Caco-2 (cell line): ENCODE measurements at regions not wholly inside any gene's neighbourhood (a gene's known extent, or its start where the extent isn't known, plus 50 kb on each side); places are given as distances from the start of the nearest gene placed in this dataset.
"Not testable (repeated sequence)": the region's sequence is repeated elsewhere in the genome, so short reads cannot be mapped to it uniquely, and the experiment has no call there.

ENCODE experiments used
- BruUV-seq: library from RNA; stranded (reverse); fragments of 400-500 nt; replicated peaks from 2 replicates; lab custom pipeline; 2021; lab: Mats Ljungman, UMichigan
- CTCF ChIA-PET: fragments of 300-600 bp; sonication (Branson Sonifier 250); formaldehyde crosslinking; loops from one replicate; lab custom pipeline; 2022; ENCODE audit warnings: antibody characterized with exemption; lab: Charles Lee
- POLR2A ChIA-PET: fragments of 300-600 bp; sonication (Branson Sonifier 250); formaldehyde crosslinking; loops from one replicate; lab custom pipeline; 2022; ENCODE audit warnings: antibody characterized with exemption; lab: Charles Lee
- DNase-seq, 2 experiments: peaks; one replicate each; pipeline versions ENCODE4 v3.0.0 to v3.0.0-alpha.2; 2020 to 2022
- H3K27me3 ChIP-seq: replicated peaks from 2 replicates; pipeline ENCODE4 v1.6.0; 2011; ENCODE audit warnings: low read length; ENCODE audit not compliant: control insufficient read depth, insufficient read depth
- H3K36me3 ChIP-seq: 2 replicates; pipeline ENCODE4 v1.5.1; 2011; ENCODE audit warnings: low read length; ENCODE audit not compliant: control insufficient read depth, insufficient read depth
- H3K4me1 ChIP-seq: fragments of 250-450 bp; sonication (Bioruptor Pico); 2 replicates; pipeline ENCODE4 v1.5.1; 2020; ENCODE audit warnings: mild to moderate bottlenecking
- H3K4me3 ChIP-seq: 2 replicates; pipeline ENCODE4 v1.5.1; 2011; ENCODE audit warnings: low read depth, mild to moderate bottlenecking, control low read depth, low read length
- H3K9me3 ChIP-seq: fragments of 250-450 bp; sonication (Bioruptor Pico); 2 replicates; pipeline ENCODE4 v1.5.1; 2020; ENCODE audit warnings: mild to moderate bottlenecking, moderate library complexity
- H3K27ac Mint-ChIP-seq: one replicate; pipeline ENCODE4 v1.8.0; 2022; ENCODE audit warnings: mixed read lengths; ENCODE audit not compliant: unreplicated experiment
- H3K27me3 Mint-ChIP-seq: one replicate; pipeline ENCODE4 v1.8.0; 2022; ENCODE audit warnings: mixed read lengths; ENCODE audit not compliant: insufficient read depth, unreplicated experiment
- H3K36me3 Mint-ChIP-seq: one replicate; pipeline ENCODE4 v1.8.0; 2022; ENCODE audit warnings: mild to moderate bottlenecking, mixed read lengths; ENCODE audit not compliant: insufficient read depth, unreplicated experiment
- H3K4me1 Mint-ChIP-seq: one replicate; pipeline ENCODE4 v1.8.0; 2022; ENCODE audit warnings: low read depth, mixed read lengths; ENCODE audit not compliant: unreplicated experiment
- H3K4me3 Mint-ChIP-seq: one replicate; pipeline ENCODE4 v1.8.0; 2022; ENCODE audit warnings: mild to moderate bottlenecking, moderate library complexity, mixed read lengths; ENCODE audit not compliant: unreplicated experiment
- H3K9me3 Mint-ChIP-seq: one replicate; pipeline ENCODE4 v1.8.0; 2022; ENCODE audit warnings: mixed read lengths; ENCODE audit not compliant: unreplicated experiment
- CTCF ChIP-seq, 2 experiments: fragments of 200-600 bp in 1 of 2; IDR thresholded peaks; 1 replicate in 1 of 2; 2 replicates in 1 of 2; pipeline versions ENCODE4 v1.5.1 to v1.8.0; 2011 to 2022; ENCODE audit warnings: antibody characterized with exemption in 1 of 2, control low read depth in 1 of 2, inconsistent platforms in 1 of 2, low read depth in 1 of 2, low read length in 1 of 2, mild to moderate bottlenecking in 1 of 2, moderate library complexity in 1 of 2; ENCODE audit not compliant: insufficient read depth in 1 of 2, severe bottlenecking in 1 of 2, unreplicated experiment in 1 of 2
- intact Hi-C: fragments of 100-400 bp; cut with micrococcal nuclease; formaldehyde crosslinking; loops from one replicate; pipeline ENCODE4 v1.10.0; 2022; ENCODE audit not compliant: unreplicated experiment

- Histone ChIP-seq H3K9me3 (no peaks in the 10 kb centered on the region), H3K27me3 (no peaks in the 10 kb centered on the region), H3K4me1 (peaks cover 54% of the 10 kb centered on the region), H3K4me3 (no peak overlapping the region), H3K36me3 (no peaks in the 10 kb centered on the region)
- ChIA-PET CTCF (interaction anchor here (0.9 kb wide), 1 partner anchor 209 kb away, joined by 3 read pairs; no protein-coding TSS in a partner anchor), POLR2A (no interaction called here)
- peaks cover 33% of the 10 kb centered on the region for H3K36me3 Mint-ChIP-seq
- no peak overlapping the region for H3K27ac Mint-ChIP-seq
- peak in 1 of 2 experiments; percentile 59 for DNase-seq
- intact Hi-C loops = no loop called here
- TF ChIP-seq CTCF (IDR thresholded peaks at IDR 0.05; ENCODE audit: insufficient read depth in 1 of 2, low read depth in 1 of 2, low read length in 1 of 2, severe bottlenecking in 1 of 2, unreplicated experiment in 1 of 2) = no peak
- H3K9me3 Mint-ChIP-seq = peaks cover 7% of the 10 kb centered on the region
- H3K27me3 Mint-ChIP-seq = no peaks in the 10 kb centered on the region
- peaks cover 34% of the 10 kb centered on the region for H3K4me1 Mint-ChIP-seq
- H3K4me3 Mint-ChIP-seq = no peak overlapping the region
- no TSS peak for BruUV-seq
Observed at GRCh38 chr12:67716817-67717216, 68.3 kb downstream of the DYRK2 start.

DNA sequence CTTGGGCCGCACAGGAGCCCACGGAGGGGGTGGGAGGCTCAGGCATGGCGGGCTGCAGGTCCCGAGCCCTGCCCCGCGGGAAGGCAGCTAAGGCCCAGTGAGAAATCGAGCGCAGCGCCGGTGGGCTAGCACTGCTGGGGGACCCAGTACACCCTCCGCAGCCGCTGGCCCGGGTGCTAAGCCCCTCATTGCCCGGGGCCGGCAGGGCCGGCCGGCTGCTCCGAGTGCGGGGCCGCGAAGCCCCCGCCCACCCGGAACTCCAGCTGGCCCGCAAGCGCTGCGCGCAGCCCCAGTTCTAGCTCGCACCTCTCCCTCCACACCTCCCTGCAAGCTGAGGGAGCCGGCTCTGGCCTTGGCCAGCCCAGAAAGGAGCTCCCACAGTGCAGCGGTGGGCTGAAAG, 70.8 kb downstream of the DYRK2 start:
- intact Hi-C loops, POLR2A ChIA-PET, H3K9me3 Mint-ChIP-seq, BruUV-seq, H3K4me3 Mint-ChIP-seq, CTCF ChIA-PET, H3K27me3 Mint-ChIP-seq, H3K36me3 ChIP-seq, DNase-seq, H3K27ac Mint-ChIP-seq, H3K4me3 ChIP-seq, H3K27me3 ChIP-seq, H3K9me3 ChIP-seq: not testable (repeated sequence)
- peaks cover 35% of the 10 kb centered on the region for H3K4me1 Mint-ChIP-seq
- H3K4me1 ChIP-seq = peaks cover 63% of the 10 kb centered on the region
- H3K36me3 Mint-ChIP-seq = peaks cover 30% of the 10 kb centered on the region

- no peaks in the 10 kb centered on the region for H3K9me3 Mint-ChIP-seq
- peaks cover 27% of the 10 kb centered on the region for H3K4me1 Mint-ChIP-seq
- peaks cover 24% of the 10 kb centered on the region for H3K36me3 Mint-ChIP-seq
- Histone ChIP-seq H3K9me3 (no peaks in the 10 kb centered on the region), H3K4me1 (peaks cover 55% of the 10 kb centered on the region), H3K27me3 (no peaks in the 10 kb centered on the region), H3K4me3 (no peak overlapping the region), H3K36me3 (no peaks in the 10 kb centered on the region)
- no TSS peak for BruUV-seq
- no peak for TF ChIP-seq CTCF (IDR thresholded peaks at IDR 0.05; ENCODE audit: insufficient read depth in 1 of 2, low read depth in 1 of 2, low read length in 1 of 2, severe bottlenecking in 1 of 2, unreplicated experiment in 1 of 2)
- peak overlapping the region; percentile 71 for H3K4me3 Mint-ChIP-seq
- POLR2A ChIA-PET = interaction anchor here (1.1 kb wide), 1 partner anchor 201 kb away, joined by 3 read pairs; no protein-coding TSS in a partner anchor
- DNase-seq = peak; percentile 61 to 80
- CTCF ChIA-PET = no interaction called here
- intact Hi-C loops = loop anchor here (1.0 kb wide), 1 partner anchor 10 kb away; no protein-coding TSS in a partner anchor
- peak overlapping the region; percentile 75 for H3K27ac Mint-ChIP-seq
- no peaks in the 10 kb centered on the region for H3K27me3 Mint-ChIP-seq
Observed at GRCh38 chr12:67720351-67720856, 71.9 kb downstream of the DYRK2 start.
